ENCODE measurements at regions not wholly inside any gene's neighbourhood (a gene's known extent, or its start where the extent isn't known, plus 50 kb on each side); places are given as distances from the start of the nearest gene placed in this dataset.

- H3K4me3 ChIP-seq, result no peak overlapping the region
- H3K27ac ChIP-seq, result no peak overlapping the region
- no peaks in the 10 kb centered on the region for H3K27me3 ChIP-seq
- TF ChIP-seq POLR2A (IDR thresholded peaks at IDR 0.05) (no peak), CTCF (IDR thresholded peaks at IDR 0.05) (no peak)
- ATAC-seq (no peak), DNase-seq (no peak)
- H3K36me3 ChIP-seq (replicated peaks in 1 of 2; ENCODE audit: insufficient read depth in 1 of 2, low read depth in 2 of 2), result no peaks in the 10 kb centered on the region
- no peaks in the 10 kb centered on the region for H3K9me3 ChIP-seq
- intact Hi-C loops (cut with DNase I), result no loop called here
- H3K4me1 ChIP-seq, result no peaks in the 10 kb centered on the region
- 72 to 89% methylated on average over 5 of the region's 5 CpGs for WGBS, 2 donors
Observed at GRCh38 chr10:29081231-29081630, 207.6 kb upstream of the LYZL1 start.

- no peaks in the 10 kb centered on the region for H3K36me3 ChIP-seq (replicated peaks in 1 of 2; ENCODE audit: insufficient read depth in 1 of 2, low read depth in 2 of 2)
- no peaks in the 10 kb centered on the region for H3K9me3 ChIP-seq
- TF ChIP-seq POLR2A (IDR thresholded peaks at IDR 0.05) (no peak), CTCF (IDR thresholded peaks at IDR 0.05) (no peak)
- H3K4me3 ChIP-seq, result no peak overlapping the region
- no peak overlapping the region for H3K27ac ChIP-seq
- H3K27me3 ChIP-seq, result no peaks in the 10 kb centered on the region
- no peak for ATAC-seq
- DNase-seq, result no peak
- intact Hi-C loops (cut with DNase I), result no loop called here
- H3K4me1 ChIP-seq, result no peaks in the 10 kb centered on the region
- WGBS, 2 donors, result 79 to 83% methylated on average over 10 to 13 of the region's 13 CpGs
Observed at GRCh38 chr10:29081951-29082685, 206.8 kb upstream of the LYZL1 start.

GRCh38 chr10:29083096-29083495 is 205.8 kb upstream of the LYZL1 start:
- TF ChIP-seq POLR2A (IDR thresholded peaks at IDR 0.05), result no peak
- no peak for TF ChIP-seq CTCF (IDR thresholded peaks at IDR 0.05)

GRCh38 chr10:29084681-29085307 is 204.1 kb upstream of the LYZL1 start:
- ATAC-seq (no peak), DNase-seq (no peak)
- H3K4me3 ChIP-seq, result no peak overlapping the region
- 57 to 70% methylated on average over 8 of the region's 8 CpGs for WGBS, 2 donors
- no peaks in the 10 kb centered on the region for H3K27me3 ChIP-seq
- TF ChIP-seq CTCF (IDR thresholded peaks at IDR 0.05) (no peak), POLR2A (IDR thresholded peaks at IDR 0.05) (no peak)
- intact Hi-C loops (cut with DNase I), result no loop called here
- no peaks in the 10 kb centered on the region for H3K9me3 ChIP-seq
- H3K27ac ChIP-seq, result no peak overlapping the region
- no peaks in the 10 kb centered on the region for H3K36me3 ChIP-seq (replicated peaks in 1 of 2; ENCODE audit: insufficient read depth in 1 of 2, low read depth in 2 of 2)
- no peaks in the 10 kb centered on the region for H3K4me1 ChIP-seq

More at GRCh38 chr10:29083096-29083495, 205.8 kb upstream of the LYZL1 start:
- Histone ChIP-seq H3K36me3 (replicated peaks in 1 of 2; ENCODE audit: insufficient read depth in 1 of 2, low read depth in 2 of 2) (no peaks in the 10 kb centered on the region), H3K27ac (no peak overlapping the region), H3K9me3 (no peaks in the 10 kb centered on the region), H3K4me1 (no peaks in the 10 kb centered on the region), H3K4me3 (no peak overlapping the region), H3K27me3 (no peaks in the 10 kb centered on the region)
- ATAC-seq (no peak), DNase-seq (no peak)
- intact Hi-C loops (cut with DNase I), result no loop called here
- WGBS, 2 donors, result 89 to 91% methylated on average over 5 to 6 of the region's 6 CpGs

- Histone ChIP-seq H3K36me3 (replicated peaks in 1 of 2; ENCODE audit: insufficient read depth in 1 of 2, low read depth in 2 of 2) (no peaks in the 10 kb centered on the region), H3K4me1 (no peaks in the 10 kb centered on the region), H3K9me3 (no peaks in the 10 kb centered on the region), H3K27ac (no peak overlapping the region), H3K27me3 (no peaks in the 10 kb centered on the region), H3K4me3 (no peak overlapping the region)
- WGBS, 2 donors, result 8 to 19% methylated on average over 2 of the region's 2 CpGs
- ATAC-seq (no peak), DNase-seq (no peak)
- TF ChIP-seq CTCF (IDR thresholded peaks at IDR 0.05) (no peak), POLR2A (IDR thresholded peaks at IDR 0.05) (no peak)
- intact Hi-C loops (cut with DNase I), result no loop called here
Observed at GRCh38 chr10:29089091-29089490, 199.8 kb upstream of the LYZL1 start.
